WTC11 (cell line): ENCODE measurements at regions not wholly inside any gene's neighbourhood (a gene's known extent, or its start where the extent isn't known, plus 50 kb on each side); places are given as distances from the start of the nearest gene placed in this dataset.

Source experiments
- ATAC-seq: fragments of 200-7000 bp; cut with Tn5 transposase; 2 replicates; pipeline ENCODE4 v1.10.0; 2021; ENCODE audit warnings: mild to moderate bottlenecking, moderate library complexity
- CTCF ChIA-PET: fragments of 300-600 bp; sonication (Branson Sonifier 250); formaldehyde crosslinking; loops from one replicate; lab custom pipeline; 2021; ENCODE audit warnings: antibody characterized with exemption; lab: Charles Lee
- POLR2A ChIA-PET: fragments of 350-600 bp; sonication (Branson Sonifier 250); formaldehyde crosslinking; loops from one replicate; lab custom pipeline; 2021; ENCODE audit warnings: antibody characterized with exemption; lab: Charles Lee
- DNase-seq: peaks from one replicate; pipeline ENCODE4 v3.0.0; 2021; ENCODE audit warnings: low spot score
- H3K27ac Mint-ChIP-seq: 2 replicates; pipeline ENCODE4 v1.8.0; 2021; ENCODE audit warnings: mixed read lengths
- H3K27me3 Mint-ChIP-seq: 2 replicates; pipeline ENCODE4 v1.8.0; 2021; ENCODE audit warnings: low read depth, mild to moderate bottlenecking, moderate library complexity, mixed read lengths
- H3K36me3 Mint-ChIP-seq: 2 replicates; pipeline ENCODE4 v1.8.0; 2021; ENCODE audit warnings: mixed read lengths
- H3K4me1 Mint-ChIP-seq: 2 replicates; pipeline ENCODE4 v1.8.0; 2022; ENCODE audit warnings: mixed read lengths
- H3K4me3 Mint-ChIP-seq: 2 replicates; pipeline ENCODE4 v1.8.0; 2021; ENCODE audit warnings: mild to moderate bottlenecking, moderate library complexity, mixed read lengths
- H3K9me3 Mint-ChIP-seq: 2 replicates; pipeline ENCODE4 v1.8.0; 2021; ENCODE audit warnings: mixed read lengths
- ATF3 ChIP-seq: sonication (generic); formaldehyde crosslinking; conservative IDR thresholded peaks from 2 replicates; pipeline ENCODE4 v1.8.1; 2022; ENCODE audit warnings: mild to moderate bottlenecking, missing genetic modification reagents
- CDX4 ChIP-seq: fragments of 250-450 bp; sonication (Bioruptor Pico); IDR thresholded peaks from 2 replicates; pipeline ENCODE4 v1.9.0; 2021; ENCODE audit warnings: moderate library complexity, mild to moderate bottlenecking, inconsistent platforms, borderline replicate concordance
- E2F1 ChIP-seq: sonication (generic); formaldehyde crosslinking; IDR thresholded peaks from 2 replicates; pipeline ENCODE4 v1.8.0; 2022; ENCODE audit warnings: mild to moderate bottlenecking, missing genetic modification reagents
- ESRRA ChIP-seq: sonication (generic); formaldehyde crosslinking; IDR thresholded peaks from 2 replicates; pipeline ENCODE4 v1.8.1; 2022; ENCODE audit warnings: mild to moderate bottlenecking, missing genetic modification reagents, borderline replicate concordance
- JUN ChIP-seq: sonication (generic); formaldehyde crosslinking; IDR thresholded peaks from 2 replicates; pipeline ENCODE4 v1.8.0; 2023; ENCODE audit warnings: mild to moderate bottlenecking, missing genetic modification reagents
- KAT7 ChIP-seq: sonication (generic); formaldehyde crosslinking; IDR thresholded peaks from 2 replicates; pipeline ENCODE4 v1.8.1; 2023; ENCODE audit warnings: missing genetic modification reagents, mild to moderate bottlenecking, borderline replicate concordance
- OVOL2 ChIP-seq: fragments of 250-450 bp; sonication (Bioruptor Pico); IDR thresholded peaks from 2 replicates; pipeline ENCODE4 v1.9.0; 2021; ENCODE audit warnings: mild to moderate bottlenecking, borderline replicate concordance
- SMAD3 ChIP-seq: sonication (generic); formaldehyde crosslinking; IDR thresholded peaks from 2 replicates; pipeline ENCODE4 v1.8.0; 2022; ENCODE audit warnings: missing genetic modification reagents, mild to moderate bottlenecking, borderline replicate concordance
- SMAD4 ChIP-seq: sonication (generic); formaldehyde crosslinking; IDR thresholded peaks from 2 replicates; pipeline ENCODE4 v1.8.0; 2022; ENCODE audit warnings: mild to moderate bottlenecking, missing genetic modification reagents
- SP1 ChIP-seq: sonication (generic); formaldehyde crosslinking; conservative IDR thresholded peaks from 2 replicates; pipeline ENCODE4 v1.8.1; 2022; ENCODE audit warnings: missing genetic modification reagents
- TEAD4 ChIP-seq: sonication (generic); formaldehyde crosslinking; IDR thresholded peaks from 2 replicates; pipeline ENCODE4 v1.8.0; 2022; ENCODE audit warnings: mild to moderate bottlenecking, missing genetic modification reagents
- ZBTB21 ChIP-seq: sonication (generic); formaldehyde crosslinking; IDR thresholded peaks from 2 replicates; pipeline ENCODE4 v1.8.1; 2023; ENCODE audit warnings: mild to moderate bottlenecking, missing genetic modification reagents, borderline replicate concordance
- ZMAT4 ChIP-seq: fragments of 250-450 bp; sonication (Bioruptor Pico); IDR thresholded peaks from 2 replicates; pipeline ENCODE4 v1.9.0; 2021; ENCODE audit warnings: mild to moderate bottlenecking
- ZNF219 ChIP-seq: sonication (generic); formaldehyde crosslinking; IDR thresholded peaks from 2 replicates; pipeline ENCODE4 v1.8.0; 2023; ENCODE audit warnings: missing genetic modification reagents, mild to moderate bottlenecking, borderline replicate concordance
- ZNF232 ChIP-seq: sonication (generic); formaldehyde crosslinking; IDR thresholded peaks from 2 replicates; pipeline ENCODE4 v1.8.0; 2022; ENCODE audit warnings: mild to moderate bottlenecking, missing genetic modification reagents
- ZNF317 ChIP-seq: sonication (generic); formaldehyde crosslinking; IDR thresholded peaks from 2 replicates; pipeline ENCODE4 v1.8.1; 2023; ENCODE audit warnings: low read depth, mild to moderate bottlenecking, moderate library complexity, missing genetic modification reagents, borderline replicate concordance
- ZNF423 ChIP-seq: fragments of 250-450 bp; sonication (Bioruptor Pico); IDR thresholded peaks from 2 replicates; pipeline ENCODE4 v2.1.2; 2022; ENCODE audit warnings: mild to moderate bottlenecking, moderate library complexity
- TF ChIP-seq, protein P1 (sequence below): sonication (generic); formaldehyde crosslinking; IDR thresholded peaks from 2 replicates; pipeline ENCODE4 v1.8.1; 2023; ENCODE audit warnings: mild to moderate bottlenecking, missing genetic modification reagents
- TF ChIP-seq, protein P2 (sequence below): sonication (generic); formaldehyde crosslinking; IDR thresholded peaks from 2 replicates; pipeline ENCODE4 v1.8.1; 2022; ENCODE audit warnings: mild to moderate bottlenecking, missing genetic modification reagents, moderate library complexity, borderline replicate concordance
- TF ChIP-seq, protein P3 (sequence below): sonication (generic); formaldehyde crosslinking; IDR thresholded peaks from 2 replicates; pipeline ENCODE4 v1.8.1; 2022; ENCODE audit warnings: low read depth, mild to moderate bottlenecking, moderate library complexity, missing genetic modification reagents, borderline replicate concordance
- TF ChIP-seq, protein P4 (sequence below): sonication (generic); formaldehyde crosslinking; IDR thresholded peaks from 2 replicates; pipeline ENCODE4 v1.8.1; 2022; ENCODE audit warnings: low read depth, missing genetic modification reagents, borderline replicate concordance
- TF ChIP-seq, protein P5 (sequence below): sonication (generic); formaldehyde crosslinking; IDR thresholded peaks from 2 replicates; pipeline ENCODE4 v1.8.1; 2023; ENCODE audit warnings: mild to moderate bottlenecking, missing genetic modification reagents, moderate library complexity

DNA sequence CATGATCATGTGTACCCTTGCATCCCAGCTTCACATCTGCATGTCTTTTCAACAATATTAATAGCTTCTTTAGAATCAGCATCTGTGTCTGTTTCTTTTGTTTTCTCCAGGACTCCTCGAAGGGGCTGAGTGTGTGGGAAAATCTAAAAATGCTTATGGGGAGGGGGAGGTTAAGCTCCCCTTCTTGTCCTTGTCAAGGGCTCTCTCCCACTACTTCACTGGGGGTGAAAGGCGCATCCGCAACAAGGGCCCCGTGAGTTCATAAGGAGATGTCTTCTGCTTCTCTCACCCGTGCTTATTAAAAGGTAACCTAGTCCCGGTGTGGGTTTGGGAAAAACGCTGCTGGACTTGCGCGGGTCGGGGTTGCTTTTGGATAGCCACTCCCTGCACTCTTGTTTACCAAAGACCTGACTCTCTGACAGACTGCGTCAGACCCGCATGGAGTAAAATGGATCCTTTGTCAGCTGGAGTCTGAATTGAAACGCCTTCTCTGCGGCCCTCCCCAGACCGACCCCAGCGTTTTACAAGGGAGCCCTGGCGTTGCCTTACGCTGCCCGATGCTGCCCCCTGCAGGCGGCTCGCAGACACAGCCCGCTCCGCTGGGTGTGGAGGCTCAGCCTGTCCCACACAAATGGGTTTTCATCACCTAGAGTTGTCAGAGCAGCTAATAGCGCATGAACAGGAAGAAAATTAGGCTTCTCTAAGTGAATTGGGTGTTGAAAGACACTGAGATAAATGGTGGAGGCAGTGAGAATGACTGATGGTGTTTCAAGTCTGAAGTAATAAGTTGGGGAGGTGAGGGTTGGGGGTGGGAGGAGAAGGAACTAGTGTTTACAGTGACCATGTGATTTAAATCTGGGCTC is 53.8 kb downstream of the IER5 start (continued):
- TF ChIP-seq ESRRA (CRISPR knock-in tag) (no peak), ZBTB21 (CRISPR knock-in tag) (no peak), SMAD3 (CRISPR knock-in tag) (no peak), CDX4 (CRISPR knock-in tag) (no peak), ATF3 (CRISPR knock-in tag) (no peak), ZMAT4 (CRISPR knock-in tag) (no peak), ZNF423 (CRISPR knock-in tag) (no peak), TEAD4 (CRISPR knock-in tag) (no peak), ZNF219 (CRISPR knock-in tag) (no peak), ZNF317 (CRISPR knock-in tag) (no peak), SMAD4 (CRISPR knock-in tag) (no peak)
- TF ChIP-seq, protein P1, sequence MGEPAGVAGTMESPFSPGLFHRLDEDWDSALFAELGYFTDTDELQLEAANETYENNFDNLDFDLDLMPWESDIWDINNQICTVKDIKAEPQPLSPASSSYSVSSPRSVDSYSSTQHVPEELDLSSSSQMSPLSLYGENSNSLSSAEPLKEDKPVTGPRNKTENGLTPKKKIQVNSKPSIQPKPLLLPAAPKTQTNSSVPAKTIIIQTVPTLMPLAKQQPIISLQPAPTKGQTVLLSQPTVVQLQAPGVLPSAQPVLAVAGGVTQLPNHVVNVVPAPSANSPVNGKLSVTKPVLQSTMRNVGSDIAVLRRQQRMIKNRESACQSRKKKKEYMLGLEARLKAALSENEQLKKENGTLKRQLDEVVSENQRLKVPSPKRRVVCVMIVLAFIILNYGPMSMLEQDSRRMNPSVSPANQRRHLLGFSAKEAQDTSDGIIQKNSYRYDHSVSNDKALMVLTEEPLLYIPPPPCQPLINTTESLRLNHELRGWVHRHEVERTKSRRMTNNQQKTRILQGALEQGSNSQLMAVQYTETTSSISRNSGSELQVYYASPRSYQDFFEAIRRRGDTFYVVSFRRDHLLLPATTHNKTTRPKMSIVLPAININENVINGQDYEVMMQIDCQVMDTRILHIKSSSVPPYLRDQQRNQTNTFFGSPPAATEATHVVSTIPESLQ (CRISPR knock-in tag): no peak
- TF ChIP-seq, protein P2, sequence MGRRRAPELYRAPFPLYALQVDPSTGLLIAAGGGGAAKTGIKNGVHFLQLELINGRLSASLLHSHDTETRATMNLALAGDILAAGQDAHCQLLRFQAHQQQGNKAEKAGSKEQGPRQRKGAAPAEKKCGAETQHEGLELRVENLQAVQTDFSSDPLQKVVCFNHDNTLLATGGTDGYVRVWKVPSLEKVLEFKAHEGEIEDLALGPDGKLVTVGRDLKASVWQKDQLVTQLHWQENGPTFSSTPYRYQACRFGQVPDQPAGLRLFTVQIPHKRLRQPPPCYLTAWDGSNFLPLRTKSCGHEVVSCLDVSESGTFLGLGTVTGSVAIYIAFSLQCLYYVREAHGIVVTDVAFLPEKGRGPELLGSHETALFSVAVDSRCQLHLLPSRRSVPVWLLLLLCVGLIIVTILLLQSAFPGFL (CRISPR knock-in tag): no peak
- TF ChIP-seq, protein P3, sequence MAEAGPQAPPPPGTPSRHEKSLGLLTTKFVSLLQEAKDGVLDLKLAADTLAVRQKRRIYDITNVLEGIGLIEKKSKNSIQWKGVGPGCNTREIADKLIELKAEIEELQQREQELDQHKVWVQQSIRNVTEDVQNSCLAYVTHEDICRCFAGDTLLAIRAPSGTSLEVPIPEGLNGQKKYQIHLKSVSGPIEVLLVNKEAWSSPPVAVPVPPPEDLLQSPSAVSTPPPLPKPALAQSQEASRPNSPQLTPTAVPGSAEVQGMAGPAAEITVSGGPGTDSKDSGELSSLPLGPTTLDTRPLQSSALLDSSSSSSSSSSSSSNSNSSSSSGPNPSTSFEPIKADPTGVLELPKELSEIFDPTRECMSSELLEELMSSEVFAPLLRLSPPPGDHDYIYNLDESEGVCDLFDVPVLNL: no peak
- TF ChIP-seq, protein P4, sequence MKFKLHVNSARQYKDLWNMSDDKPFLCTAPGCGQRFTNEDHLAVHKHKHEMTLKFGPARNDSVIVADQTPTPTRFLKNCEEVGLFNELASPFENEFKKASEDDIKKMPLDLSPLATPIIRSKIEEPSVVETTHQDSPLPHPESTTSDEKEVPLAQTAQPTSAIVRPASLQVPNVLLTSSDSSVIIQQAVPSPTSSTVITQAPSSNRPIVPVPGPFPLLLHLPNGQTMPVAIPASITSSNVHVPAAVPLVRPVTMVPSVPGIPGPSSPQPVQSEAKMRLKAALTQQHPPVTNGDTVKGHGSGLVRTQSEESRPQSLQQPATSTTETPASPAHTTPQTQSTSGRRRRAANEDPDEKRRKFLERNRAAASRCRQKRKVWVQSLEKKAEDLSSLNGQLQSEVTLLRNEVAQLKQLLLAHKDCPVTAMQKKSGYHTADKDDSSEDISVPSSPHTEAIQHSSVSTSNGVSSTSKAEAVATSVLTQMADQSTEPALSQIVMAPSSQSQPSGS (CRISPR knock-in tag): no peak

- DNase-seq (no peak), ATAC-seq (no peak)
- Mint-ChIP-seq H3K4me3 (no peak overlapping the region), H3K27me3 (peaks cover 13% of the 10 kb centered on the region), H3K9me3 (peaks cover 19% of the 10 kb centered on the region), H3K36me3 (no peaks in the 10 kb centered on the region), H3K4me1 (peaks cover 10% of the 10 kb centered on the region), H3K27ac (no peak overlapping the region)
- POLR2A ChIA-PET: interaction anchor here (1.2 kb wide), 1 partner anchor 54 kb away, joined by 4 read pairs; no protein-coding TSS in a partner anchor
- CTCF ChIA-PET: interaction anchor here (0.6 to 5.7 kb wide), 25 partner anchors 10 to 262 kb away, joined by 3 to 51 read pairs (median 8); partner anchors contain the start of genes MR1 and STX6
- TF ChIP-seq KAT7 (CRISPR knock-in tag) (no peak), JUN (CRISPR knock-in tag) (no peak), ZNF232 (CRISPR knock-in tag) (no peak), E2F1 (CRISPR knock-in tag) (no peak), SP1 (CRISPR knock-in tag) (no peak), ZNF423 (CRISPR knock-in tag) (no peak), OVOL2 (CRISPR knock-in tag) (no peak), SMAD3 (CRISPR knock-in tag) (no peak)
- TF ChIP-seq, protein P5, sequence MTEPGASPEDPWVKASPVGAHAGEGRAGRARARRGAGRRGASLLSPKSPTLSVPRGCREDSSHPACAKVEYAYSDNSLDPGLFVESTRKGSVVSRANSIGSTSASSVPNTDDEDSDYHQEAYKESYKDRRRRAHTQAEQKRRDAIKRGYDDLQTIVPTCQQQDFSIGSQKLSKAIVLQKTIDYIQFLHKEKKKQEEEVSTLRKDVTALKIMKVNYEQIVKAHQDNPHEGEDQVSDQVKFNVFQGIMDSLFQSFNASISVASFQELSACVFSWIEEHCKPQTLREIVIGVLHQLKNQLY: no peak
- TF ChIP-seq, protein P2 (CRISPR knock-in tag): no peak
Measured at GRCh38 chr1:181143102-181143859, 54.8 kb downstream of the IER5 start.
